ENCODE measurements at regions not wholly inside any gene's neighbourhood (a gene's known extent, or its start where the extent isn't known, plus 50 kb on each side); places are given as distances from the start of the nearest gene placed in this dataset.

- Histone ChIP-seq H3K9me3 (ENCODE audit: low read depth) (no peaks in the 10 kb centered on the region), H4K20me1 (ENCODE audit: insufficient read depth, poor library complexity, severe bottlenecking) (no peaks in the 10 kb centered on the region), H3K4me3 (no peak overlapping the region), H2AFZ (no peak overlapping the region), H3K27ac (no peak overlapping the region), H3K36me3 (replicated peaks; ENCODE audit: insufficient read depth, low read depth) (no peaks in the 10 kb centered on the region), H3K9me2 (replicated peaks; ENCODE audit: insufficient read depth) (no peaks in the 10 kb centered on the region), H3K4me2 (no peak overlapping the region), H3K27me3 (no peaks in the 10 kb centered on the region), H3K79me2 (no peaks in the 10 kb centered on the region), H3K4me1 (ENCODE audit: insufficient read depth) (no peaks in the 10 kb centered on the region)
- TF ChIP-seq EZH2phosphoT487 (IDR thresholded peaks at IDR 0.05; ENCODE audit: low read depth, severe bottlenecking, unreplicated experiment): no peak
- no peak for TF ChIP-seq CTCF (IDR thresholded peaks at IDR 0.05; ENCODE audit: poor library complexity)
- no peak for TF ChIP-seq EZH2 (IDR thresholded peaks at IDR 0.05; ENCODE audit: borderline replicate concordance)
- 66% methylated on average over 3 of the region's 3 CpGs for WGBS (ENCODE audit: low lambda C conversion rate, missing lambda C conversion rate)
- no peak for DNase-seq (ENCODE audit: low spot score)
These were observed 52.0 kb upstream of the PRKAR2B start for GRCh38 chr7:106992511-106992910.

Measured in hepatocyte (in vitro differentiated cells).